A549 (cell line): ENCODE measurements at regions not wholly inside any gene's neighbourhood (a gene's known extent, or its start where the extent isn't known, plus 50 kb on each side); places are given as distances from the start of the nearest gene placed in this dataset.

ENCODE experiments used
- ATAC-seq, 2 experiments: fragments of 200-7000 bp in 1 of 2; fragments of >200 bp in 1 of 2; cut with Nextera tagmentation in 1 of 2; cut with Tn5 transposase in 1 of 2; 3 replicates each; pipeline versions ENCODE4 v1.8.0 to v1.9.1; 2018 to 2020; ENCODE audit warnings: mild to moderate bottlenecking in 1 of 2, moderate library complexity in 1 of 2
- CTCF ChIA-PET: fragments of 300-600 bp; sonication (Branson Sonifier 250); formaldehyde crosslinking; extraction: SDS; loops from one replicate; lab custom pipeline; 2021; ENCODE audit warnings: antibody characterized with exemption, inconsistent platforms; lab: Yijun Ruan, JAX
- POLR2A ChIA-PET: fragments of 350-600 bp; formaldehyde crosslinking; extraction: SDS; loops from one replicate; lab custom pipeline; 2021; ENCODE audit warnings: antibody characterized with exemption, inconsistent platforms; lab: Yijun Ruan, JAX
- DNase-seq, 2 experiments: peaks; one replicate each; pipeline versions ENCODE4 v3.0.0 to v3.0.0-alpha.2; 2011 to 2016; ENCODE audit warnings: low read depth in 1 of 2, low spot score in 1 of 2
- FAIRE-seq: peaks from 2 replicates; lab custom pipeline; 2011; peaks lifted over from hg19 to GRCh38; lab: Jason Lieb, UNC
- H3K27ac ChIP-seq, 2 experiments: fragments of >200 bp; sonication (Bioruptor Twin); formaldehyde crosslinking; 3 replicates each; pipeline ENCODE4 v1.5.1; 2016 to 2017
- H3K4me1 ChIP-seq: fragments of >200 bp; sonication (Bioruptor Twin); formaldehyde crosslinking; 3 replicates; pipeline ENCODE4 v1.6.1; 2016
- H3K4me2 ChIP-seq: fragments of >200 bp; sonication (Bioruptor Twin); formaldehyde crosslinking; 3 replicates; pipeline ENCODE4 v1.6.1; 2016
- H3K4me3 ChIP-seq: fragments of >200 bp; sonication (Bioruptor Twin); formaldehyde crosslinking; 3 replicates; pipeline ENCODE4 v1.5.1; 2016
- H3K9me3 ChIP-seq: fragments of >200 bp; sonication (Bioruptor Twin); formaldehyde crosslinking; 3 replicates; pipeline ENCODE4 v1.6.1; 2016
- ATOH8 ChIP-seq: fragments of 250-450 bp; sonication (Bioruptor Pico); IDR thresholded peaks from 2 replicates; pipeline ENCODE4 v1.5.0; 2020; ENCODE audit warnings: low read depth, mild to moderate bottlenecking, moderate library complexity
- BCL3 ChIP-seq: fragments of >200 bp; sonication (Bioruptor Twin); formaldehyde crosslinking; IDR thresholded peaks from 3 replicates; pipeline ENCODE4 v1.6.1; 2016
- CBX8 ChIP-seq: fragments of 200-600 bp; sonication (generic); IDR thresholded peaks from 2 replicates; pipeline ENCODE4 v1.6.1; 2016
- CHD2 ChIP-seq: fragments of 150-350 bp; IDR thresholded peaks from 2 replicates; pipeline ENCODE4 v1.6.1; 2014; ENCODE audit warnings: low read length; ENCODE audit not compliant: partially characterized antibody
- EHF ChIP-seq: fragments of 250-450 bp; sonication (Bioruptor Pico); IDR thresholded peaks from 2 replicates; pipeline ENCODE4 v1.5.0; 2020; ENCODE audit warnings: mild to moderate bottlenecking
- EP300 ChIP-seq, 2 experiments: fragments of >200 bp; sonication (Bioruptor Twin); formaldehyde crosslinking; IDR thresholded peaks; 2 replicates in 1 of 2; 3 replicates in 1 of 2; pipeline ENCODE4 v1.6.1; 2016 to 2017
- ESRRA ChIP-seq: fragments of 150-350 bp; IDR thresholded peaks from 2 replicates; pipeline ENCODE4 v1.6.1; 2014; ENCODE audit warnings: mild to moderate bottlenecking, low read length, borderline replicate concordance
- FOSB ChIP-seq: fragments of 250-450 bp; sonication (Bioruptor Pico); IDR thresholded peaks from 2 replicates; pipeline ENCODE4 v1.5.0; 2020; ENCODE audit warnings: mild to moderate bottlenecking, moderate library complexity
- FOXS1 ChIP-seq: fragments of 250-450 bp; sonication (Bioruptor Pico); IDR thresholded peaks from 2 replicates; pipeline ENCODE4 v1.5.0; 2020; ENCODE audit warnings: mild to moderate bottlenecking, moderate library complexity
- HES2 ChIP-seq: fragments of >200 bp; sonication (Bioruptor Twin); formaldehyde crosslinking; IDR thresholded peaks from 2 replicates; pipeline ENCODE4 v1.6.1; 2016
- HEYL ChIP-seq: fragments of 250-450 bp; sonication (Bioruptor Pico); IDR thresholded peaks from 2 replicates; pipeline ENCODE4 v1.8.0; 2021; ENCODE audit warnings: mild to moderate bottlenecking, moderate library complexity
- HMGXB4 ChIP-seq: fragments of 250-450 bp; sonication (Bioruptor Pico); IDR thresholded peaks from 2 replicates; pipeline ENCODE4 v1.5.0; 2021; ENCODE audit warnings: mild to moderate bottlenecking, moderate library complexity, borderline replicate concordance
- HOXA7 ChIP-seq: fragments of 250-450 bp; sonication (Bioruptor Pico); IDR thresholded peaks from 2 replicates; pipeline ENCODE4 v1.5.0; 2020; ENCODE audit warnings: mild to moderate bottlenecking, moderate library complexity
- HOXB13 ChIP-seq: fragments of 250-450 bp; sonication (Bioruptor Pico); IDR thresholded peaks from 2 replicates; pipeline ENCODE4 v1.5.0; 2020; ENCODE audit warnings: low read depth, mild to moderate bottlenecking, moderate library complexity
- KDM5A ChIP-seq: fragments of 200-600 bp; sonication (generic); IDR thresholded peaks from 2 replicates; pipeline ENCODE4 v1.6.1; 2016; ENCODE audit warnings: antibody characterized with exemption, mild to moderate bottlenecking
- PHF8 ChIP-seq: fragments of 200-600 bp; sonication (generic); IDR thresholded peaks from 2 replicates; pipeline ENCODE4 v1.6.1; 2016; ENCODE audit warnings: low read depth, mild to moderate bottlenecking, antibody characterized with exemption, moderate library complexity, borderline replicate concordance
- RAD21 ChIP-seq, 2 experiments: fragments of >200 bp in 1 of 2; sonication (Bioruptor Twin) in 1 of 2; formaldehyde crosslinking in 1 of 2; IDR thresholded peaks in 1 of 2; conservative IDR thresholded peaks in 1 of 2; 2 replicates in 1 of 2; 3 replicates in 1 of 2; pipeline ENCODE4 v1.6.1; 2012 to 2018; ENCODE audit warnings: inconsistent platforms in 1 of 2
- SMC3 ChIP-seq: fragments of >200 bp; sonication (Bioruptor Twin); formaldehyde crosslinking; IDR thresholded peaks from 3 replicates; pipeline ENCODE4 v1.6.1; 2018; ENCODE audit warnings: inconsistent platforms
- TFCP2L1 ChIP-seq: fragments of 250-450 bp; sonication (Bioruptor Pico); IDR thresholded peaks from 2 replicates; pipeline ENCODE4 v1.5.0; 2021; ENCODE audit warnings: mild to moderate bottlenecking
- TP53 ChIP-seq: fragments of 250-450 bp; sonication (Bioruptor Pico); IDR thresholded peaks from 2 replicates; pipeline ENCODE4 v1.5.0; 2021; ENCODE audit warnings: mild to moderate bottlenecking, moderate library complexity
- ZNF302 ChIP-seq: fragments of 250-450 bp; sonication (Bioruptor Pico); IDR thresholded peaks from 2 replicates; pipeline ENCODE4 v1.9.0; 2021; ENCODE audit warnings: inconsistent platforms, mild to moderate bottlenecking, moderate library complexity
- ZSCAN20 ChIP-seq: fragments of 250-450 bp; sonication (Bioruptor Pico); IDR thresholded peaks from 2 replicates; pipeline ENCODE4 v1.8.0; 2022; ENCODE audit warnings: mild to moderate bottlenecking, moderate library complexity
- WGBS: methylation state at CpG from one replicate; pipeline ENCODE4 v1.1.6; 2017; ENCODE audit errors: missing lambda C conversion rate; 5-methylcytosine and 5-hydroxymethylcytosine counted together

GRCh38 chr16:85501900-85502299, 111.2 kb upstream of the GSE1 start:
- TF ChIP-seq ESRRA: no peak
- no peak for TF ChIP-seq ATOH8 (CRISPR knock-in tag)
- no peak for TF ChIP-seq CHD2
- TF ChIP-seq HOXA7: no peak
- no peak for TF ChIP-seq TP53 (CRISPR knock-in tag)
- no peak for TF ChIP-seq HEYL (CRISPR knock-in tag)
- no peak for TF ChIP-seq PHF8
- FAIRE-seq (no peak), ATAC-seq (no peak), DNase-seq (no peak)
- no peak overlapping the region for H3K4me2 ChIP-seq
- H3K9me3 ChIP-seq: no peaks in the 10 kb centered on the region
- no peak overlapping the region for H3K4me3 ChIP-seq
- POLR2A ChIA-PET: no interaction called here
- no peak overlapping the region for H3K27ac ChIP-seq
- CTCF ChIA-PET: interaction anchor here (0.7 to 6.4 kb wide), 8 partner anchors 11 to 257 kb away, joined by 3 to 61 read pairs (median 4); no protein-coding TSS in a partner anchor
- no peaks in the 10 kb centered on the region for H3K4me1 ChIP-seq
- 85% methylated on average over 11 of the region's 11 CpGs for WGBS

- TF ChIP-seq BCL3 (no peak), KDM5A (no peak), HOXB13 (CRISPR knock-in tag) (no peak)
- no peak overlapping the region for H3K4me3 ChIP-seq
- CTCF ChIA-PET: interaction anchor here (0.7 to 6.4 kb wide), 8 partner anchors 11 to 257 kb away, joined by 3 to 61 read pairs (median 4); no protein-coding TSS in a partner anchor
- H3K4me2 ChIP-seq: no peak overlapping the region
- WGBS: 94% methylated on average over 8 of the region's 11 CpGs
- no peak overlapping the region for H3K27ac ChIP-seq
- no peaks in the 10 kb centered on the region for H3K4me1 ChIP-seq
- no peak for ATAC-seq
- FAIRE-seq: no peak
- POLR2A ChIA-PET: interaction anchor here (1.2 kb wide), 1 partner anchor 13 kb away, joined by 3 read pairs; no protein-coding TSS in a partner anchor
- DNase-seq: no peak
- H3K9me3 ChIP-seq: no peaks in the 10 kb centered on the region
Observed at GRCh38 chr16:85502357-85502756, 110.8 kb upstream of the GSE1 start.

- WGBS: 85% methylated on average over 25 of the region's 26 CpGs
- Histone ChIP-seq H3K27ac (no peak overlapping the region), H3K4me1 (no peaks in the 10 kb centered on the region), H3K9me3 (no peaks in the 10 kb centered on the region), H3K4me2 (no peak overlapping the region), H3K4me3 (no peak overlapping the region)
- FAIRE-seq: no peak
- ChIA-PET POLR2A (no interaction called here), CTCF (interaction anchor here (1.1 to 6.4 kb wide), 4 partner anchors 13 to 23 kb away, joined by 3 to 61 read pairs (median 3); no protein-coding TSS in a partner anchor)
- ATAC-seq: no peak
- no peak for DNase-seq
- TF ChIP-seq HMGXB4 (CRISPR knock-in tag) (no peak), CBX8 (no peak), HOXA7 (no peak), ZSCAN20 (no peak), ATOH8 (CRISPR knock-in tag) (no peak), FOXS1 (CRISPR knock-in tag) (no peak), EP300 (IDR thresholded peaks at IDR 0.05) (no peak), ZNF302 (CRISPR knock-in tag) (no peak), SMC3 (no peak), EHF (no peak), HEYL (CRISPR knock-in tag) (no peak), TFCP2L1 (CRISPR knock-in tag) (no peak), HOXB13 (CRISPR knock-in tag) (no peak), FOSB (CRISPR knock-in tag) (no peak), RAD21 (conservative IDR thresholded peaks at IDR 0.05 in 1 of 2, IDR thresholded peaks at IDR 0.05 in 1 of 2) (no peak), HES2 (no peak)
Observed at GRCh38 chr16:85503679-85504231, 109.4 kb upstream of the GSE1 start.
